Esophagus muscularis mucosa (tissue), 4 donors: ENCODE measurements at regions not wholly inside any gene's neighbourhood (a gene's known extent, or its start where the extent isn't known, plus 50 kb on each side); places are given as distances from the start of the nearest gene placed in this dataset.

Experiments used
- CTCF ChIP-seq, 3 experiments: fragments of 200-600 bp in 2 of 3; fragments of 450-650 bp in 1 of 3; sonication (generic) in 2 of 3; IDR thresholded peaks; one replicate each; pipeline ENCODE4 v1.5.1; 2017 to 2019; ENCODE audit warnings: antibody characterized with exemption in 3 of 3, mild to moderate bottlenecking in 2 of 3, moderate library complexity in 1 of 3
- EP300 ChIP-seq: sonication (generic); formaldehyde crosslinking; IDR thresholded peaks from one replicate; pipeline ENCODE4 v1.6.1; 2017; ENCODE audit warnings: antibody characterized with exemption
- POLR2A ChIP-seq: fragments of 450-650 bp; IDR thresholded peaks from one replicate; pipeline ENCODE4 v1.6.1; 2017; ENCODE audit warnings: antibody characterized with exemption, moderate library complexity, mild to moderate bottlenecking, low read depth
- POLR2AphosphoS5 ChIP-seq, 2 donors: sonication (generic); formaldehyde crosslinking; IDR thresholded peaks; one replicate each; pipeline ENCODE4 v1.6.1; 2017; ENCODE audit warnings: antibody characterized with exemption in 2 of 2

- peak; percentile 11 to 57 for TF ChIP-seq POLR2AphosphoS5 (IDR thresholded peaks at IDR 0.05)
- no peak for TF ChIP-seq CTCF (IDR thresholded peaks at IDR 0.05)
- TF ChIP-seq POLR2A: no peak
- TF ChIP-seq EP300: no peak
These were observed 96.0 kb upstream of the JCAD start for GRCh38 chr10:30155401-30155800.
